AG10803 (cell line): ENCODE measurements at regions not wholly inside any gene's neighbourhood (a gene's known extent, or its start where the extent isn't known, plus 50 kb on each side); places are given as distances from the start of the nearest gene placed in this dataset.

Experiments
- DNase-seq: peaks from one replicate; pipeline ENCODE4 v3.0.0; 2010; ENCODE audit warnings: low read depth
- H3K4me3 ChIP-seq: 2 replicates; pipeline ENCODE4 v1.5.1; 2011; ENCODE audit warnings: mild to moderate bottlenecking, low read length, control low read depth
- TF ChIP-seq, protein P1 (sequence below): conservative IDR thresholded peaks from 2 replicates; pipeline ENCODE4 v1.5.1; 2011; ENCODE audit warnings: mild to moderate bottlenecking, low read length, control low read depth, inconsistent platforms

GRCh38 chr7:152564656-152565250, 111.2 kb downstream of the XRCC2 start:
- H3K4me3 ChIP-seq: no peak overlapping the region

GRCh38 chr7:152556013-152556755, 119.8 kb downstream of the XRCC2 start:
- no peak overlapping the region for H3K4me3 ChIP-seq
- DNase-seq: no peak

More at GRCh38 chr7:152564656-152565250, 111.2 kb downstream of the XRCC2 start:
- DNase-seq: no peak
- TF ChIP-seq, protein P1, sequence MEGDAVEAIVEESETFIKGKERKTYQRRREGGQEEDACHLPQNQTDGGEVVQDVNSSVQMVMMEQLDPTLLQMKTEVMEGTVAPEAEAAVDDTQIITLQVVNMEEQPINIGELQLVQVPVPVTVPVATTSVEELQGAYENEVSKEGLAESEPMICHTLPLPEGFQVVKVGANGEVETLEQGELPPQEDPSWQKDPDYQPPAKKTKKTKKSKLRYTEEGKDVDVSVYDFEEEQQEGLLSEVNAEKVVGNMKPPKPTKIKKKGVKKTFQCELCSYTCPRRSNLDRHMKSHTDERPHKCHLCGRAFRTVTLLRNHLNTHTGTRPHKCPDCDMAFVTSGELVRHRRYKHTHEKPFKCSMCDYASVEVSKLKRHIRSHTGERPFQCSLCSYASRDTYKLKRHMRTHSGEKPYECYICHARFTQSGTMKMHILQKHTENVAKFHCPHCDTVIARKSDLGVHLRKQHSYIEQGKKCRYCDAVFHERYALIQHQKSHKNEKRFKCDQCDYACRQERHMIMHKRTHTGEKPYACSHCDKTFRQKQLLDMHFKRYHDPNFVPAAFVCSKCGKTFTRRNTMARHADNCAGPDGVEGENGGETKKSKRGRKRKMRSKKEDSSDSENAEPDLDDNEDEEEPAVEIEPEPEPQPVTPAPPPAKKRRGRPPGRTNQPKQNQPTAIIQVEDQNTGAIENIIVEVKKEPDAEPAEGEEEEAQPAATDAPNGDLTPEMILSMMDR: no peak

DNA sequence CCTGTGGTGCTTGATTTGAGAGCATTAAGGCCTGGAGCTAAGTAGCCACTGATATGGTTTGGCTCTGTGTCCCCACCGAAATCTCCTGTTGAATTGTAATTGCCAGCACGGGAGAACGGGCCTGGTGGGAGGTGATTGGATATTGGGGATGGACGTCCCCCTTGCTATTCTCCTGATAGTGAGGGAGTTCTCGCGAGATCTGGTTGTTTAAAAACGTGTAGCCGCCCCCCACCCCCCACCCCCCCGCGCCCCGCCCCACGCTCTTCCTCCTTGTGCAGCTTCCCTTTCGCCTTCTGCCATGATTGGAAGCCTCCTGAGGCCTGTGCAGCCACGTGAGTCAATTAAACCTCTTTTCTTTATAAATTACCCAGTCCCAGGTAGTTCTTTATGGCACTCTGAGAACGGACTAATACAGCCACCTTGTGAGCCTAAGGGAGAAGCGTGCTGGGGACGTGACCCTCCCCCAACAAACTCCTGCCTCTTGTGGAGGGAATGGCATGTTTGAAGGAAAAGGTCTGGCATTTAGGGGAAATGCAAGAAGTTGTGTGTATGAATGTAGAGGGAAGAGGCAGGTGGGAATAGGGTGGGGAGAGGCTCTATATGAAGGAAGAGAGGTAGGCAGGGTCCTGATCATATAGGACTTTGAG, 118.0 kb upstream of the KMT2C start:
- TF ChIP-seq, protein P1: no peak
- H3K4me3 ChIP-seq: no peak overlapping the region
- no peak for DNase-seq

More at GRCh38 chr7:152556013-152556755, 119.8 kb downstream of the XRCC2 start:
- TF ChIP-seq, protein P1: no peak

DNA sequence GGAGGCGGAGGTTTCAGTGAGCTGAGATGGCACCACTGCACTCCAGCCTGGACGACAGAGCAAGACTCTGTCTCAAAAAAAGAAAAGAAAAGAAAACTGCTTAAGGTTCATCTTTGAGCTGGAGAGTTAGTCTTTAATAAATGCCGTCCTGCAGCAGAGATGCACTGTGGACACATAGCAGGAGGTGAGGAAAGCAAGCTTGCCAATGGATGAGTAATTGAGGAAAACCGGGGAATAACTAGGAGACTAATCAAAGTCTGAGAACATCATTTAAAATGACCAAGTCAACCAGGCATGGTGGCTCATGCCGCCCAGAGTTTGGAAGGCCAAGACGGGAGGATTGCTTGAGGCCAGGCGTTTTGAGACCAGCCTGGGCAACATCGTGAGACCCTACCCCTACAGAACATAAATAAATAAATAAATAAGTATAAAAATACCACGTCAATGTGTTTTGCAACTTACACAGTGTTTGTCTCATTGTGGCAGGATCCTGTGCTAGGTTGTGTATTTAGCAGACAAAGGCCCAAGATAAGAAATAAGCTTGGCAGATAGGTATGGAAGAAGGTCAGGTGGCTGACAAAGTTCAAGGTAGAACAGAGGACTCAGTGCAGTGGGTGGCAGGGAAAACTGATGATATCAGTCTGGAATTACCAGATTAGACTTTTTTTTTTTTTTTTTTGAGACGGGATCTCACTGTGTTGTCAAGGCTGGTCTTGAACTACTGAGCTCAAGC, 115.7 kb upstream of the KMT2C start:
- DNase-seq: no peak
- H3K4me3 ChIP-seq: no peak overlapping the region
- TF ChIP-seq, protein P1: no peak

- TF ChIP-seq, protein P1: no peak
- no peak for DNase-seq
- no peak overlapping the region for H3K4me3 ChIP-seq
Observed at GRCh38 chr7:152544971-152545619, 109.3 kb upstream of the KMT2C start.

DNA sequence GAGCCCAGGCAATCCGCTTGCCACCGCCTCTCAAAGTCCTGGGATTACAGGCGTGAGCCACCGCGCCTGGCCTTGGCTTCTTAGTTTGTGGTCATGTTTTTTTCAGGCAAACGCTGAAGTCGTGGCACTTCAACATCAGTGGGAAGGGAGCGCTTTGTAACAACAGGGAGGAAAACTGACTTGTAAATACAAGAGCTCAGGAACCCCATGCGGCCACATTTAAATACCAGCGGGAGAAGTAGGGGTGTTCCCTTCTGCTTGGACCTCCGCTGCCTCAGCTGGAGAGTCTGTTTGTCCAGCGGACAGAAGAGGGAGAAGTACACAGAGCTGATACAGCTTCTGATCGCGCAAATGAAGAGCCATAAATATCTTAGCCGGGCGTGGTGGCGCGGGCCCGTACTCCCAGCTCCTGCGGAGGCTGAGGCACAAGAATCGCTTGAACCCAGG, 108.7 kb upstream of the KMT2C start:
- no peak for DNase-seq
- TF ChIP-seq, protein P1: no peak
- H3K4me3 ChIP-seq: no peak overlapping the region
